GM12891 (cell line): ENCODE measurements at regions not wholly inside any gene's neighbourhood (a gene's known extent, or its start where the extent isn't known, plus 50 kb on each side); places are given as distances from the start of the nearest gene placed in this dataset.

Source experiments
- POLR2A ChIP-seq: IDR thresholded peaks from 2 replicates; pipeline ENCODE4 v1.6.1; 2011; ENCODE audit warnings: low read depth, low read length, control low read depth
- POLR2AphosphoS5 ChIP-seq: IDR thresholded peaks from 2 replicates; pipeline ENCODE4 v1.6.1; 2011; ENCODE audit warnings: low read depth, low read length, control low read depth
- SPI1 ChIP-seq: IDR thresholded peaks from 2 replicates; pipeline ENCODE4 v1.6.1; 2011; ENCODE audit warnings: low read depth, low read length, control low read depth
- TAF1 ChIP-seq: IDR thresholded peaks from 2 replicates; pipeline ENCODE4 v1.6.1; 2011; ENCODE audit warnings: low read depth, low read length, control low read depth

DNA sequence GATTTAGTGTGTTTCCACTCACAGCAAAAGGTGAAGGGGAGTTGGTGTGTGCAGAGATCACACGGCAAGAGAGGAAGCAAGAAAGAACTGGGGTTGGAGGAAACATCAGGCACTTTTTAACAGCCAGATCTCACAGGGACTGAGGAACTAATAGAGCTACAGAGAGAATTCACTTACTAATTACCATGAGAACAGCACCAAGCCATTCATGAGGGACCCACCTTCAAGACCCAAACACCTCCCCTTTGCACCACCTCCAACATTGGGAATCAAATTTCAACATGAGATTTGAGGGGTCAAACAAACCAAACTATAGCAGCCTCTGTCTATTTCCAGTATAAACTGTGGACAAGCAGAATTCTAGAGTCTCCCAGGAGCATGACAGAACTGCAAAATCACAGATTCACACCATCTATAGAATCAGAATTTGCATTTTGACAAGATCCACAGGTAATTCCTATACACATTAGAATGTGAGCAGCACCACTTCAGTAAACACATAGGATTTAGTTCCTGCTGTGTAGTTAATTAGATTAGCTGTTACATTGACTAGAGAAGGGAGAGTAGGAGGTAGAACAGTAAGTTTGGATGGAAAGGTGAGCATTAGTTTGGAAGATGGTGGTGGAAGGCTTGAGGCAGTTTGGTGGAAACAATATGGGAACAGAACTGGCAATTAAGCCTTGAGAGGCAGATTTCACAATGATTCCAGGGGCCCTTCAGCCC, 311.7 kb downstream of the NSUN3 start:
- TF ChIP-seq TAF1, result no peak
- no peak for TF ChIP-seq SPI1
- TF ChIP-seq POLR2A, result no peak
- TF ChIP-seq POLR2AphosphoS5, result no peak
